Left renal pelvis (tissue), 4 donors: ENCODE measurements at regions not wholly inside any gene's neighbourhood (a gene's known extent, or its start where the extent isn't known, plus 50 kb on each side); places are given as distances from the start of the nearest gene placed in this dataset.

Experiments
- DNase-seq, 4 donors: peaks; one replicate each; pipeline ENCODE4 v3.0.0-alpha.2; 2013; ENCODE audit warnings: low read depth in 4 of 4, low spot score in 3 of 4

GRCh38 chr16:51924744-51925143 lies 622.2 kb downstream of the TOX3 start:
- DNase-seq, result no peak

- no peak for DNase-seq
Observed at GRCh38 chr16:51922476-51922875, 624.5 kb downstream of the TOX3 start.

GRCh38 chr16:51919736-51920135 lies 627.2 kb downstream of the TOX3 start:
- no peak for DNase-seq

- DNase-seq, result no peak
Observed at GRCh38 chr16:51916814-51917213, 630.1 kb downstream of the TOX3 start.

- DNase-seq, result no peak
Observed at GRCh38 chr16:51916231-51916630, 630.7 kb downstream of the TOX3 start.

GRCh38 chr16:51907680-51908079 lies 639.3 kb downstream of the TOX3 start:
- no peak for DNase-seq

GRCh38 chr16:51900221-51900780 lies 646.6 kb downstream of the TOX3 start:
- DNase-seq, result no peak

- DNase-seq, result no peak
Observed at GRCh38 chr16:51898872-51899271, 648.1 kb downstream of the TOX3 start.

- DNase-seq, result no peak
Observed at GRCh38 chr16:51896013-51896412, 650.9 kb downstream of the TOX3 start.

- no peak for DNase-seq
Observed at GRCh38 chr16:51892293-51893007, 654.5 kb downstream of the TOX3 start.

- no peak for DNase-seq
Observed at GRCh38 chr16:51888534-51888933, 658.4 kb downstream of the TOX3 start.

- DNase-seq, result no peak
Observed at GRCh38 chr16:51888016-51888415, 658.9 kb downstream of the TOX3 start.

GRCh38 chr16:51886456-51886855 lies 660.5 kb downstream of the TOX3 start:
- DNase-seq, result no peak

- no peak for DNase-seq
Observed at GRCh38 chr16:51884773-51885172, 662.2 kb downstream of the TOX3 start.

GRCh38 chr16:51881731-51882130 lies 665.2 kb downstream of the TOX3 start:
- DNase-seq, result no peak

GRCh38 chr16:51880776-51881175 lies 666.2 kb downstream of the TOX3 start:
- no peak for DNase-seq

GRCh38 chr16:51877686-51878085 lies 669.3 kb downstream of the TOX3 start:
- DNase-seq, result no peak

GRCh38 chr16:51876934-51877333 lies 670.0 kb downstream of the TOX3 start:
- DNase-seq, result no peak

GRCh38 chr16:51876601-51876875 lies 670.4 kb downstream of the TOX3 start:
- no peak for DNase-seq

- no peak for DNase-seq
Observed at GRCh38 chr16:51875834-51876600, 670.9 kb downstream of the TOX3 start.

- no peak for DNase-seq
Observed at GRCh38 chr16:51872524-51872923, 674.4 kb downstream of the TOX3 start.

- no peak for DNase-seq
Observed at GRCh38 chr16:51870296-51870854, 676.6 kb downstream of the TOX3 start.
